ENCODE measurements at regions not wholly inside any gene's neighbourhood (a gene's known extent, or its start where the extent isn't known, plus 50 kb on each side); places are given as distances from the start of the nearest gene placed in this dataset.

DNA sequence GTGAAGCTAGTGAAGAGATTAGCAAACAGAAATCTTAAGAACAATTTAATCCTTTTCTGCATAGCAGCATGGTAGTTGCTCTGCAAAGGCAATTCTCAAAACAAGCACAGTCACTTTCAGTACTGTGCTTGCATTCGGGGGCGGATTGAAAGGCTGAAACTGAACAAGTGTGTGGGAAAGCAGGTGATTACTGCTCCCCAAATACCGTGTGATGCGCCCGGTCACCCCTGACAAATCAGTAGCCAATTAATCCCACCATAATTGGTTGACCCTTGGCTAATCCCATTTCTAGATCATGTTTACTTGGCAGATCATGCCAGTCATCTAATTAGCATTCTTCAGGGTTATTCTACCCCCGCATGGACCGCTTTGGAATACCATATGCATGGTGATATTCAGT lies 76.5 kb upstream of the ADRB1 start:
- peaks cover 4% of the 10 kb centered on the region for H3K36me3 Mint-ChIP-seq (ENCODE audit: low read depth)
- H3K27me3 Mint-ChIP-seq: peaks cover 14% of the 10 kb centered on the region
- H3K9me3 Mint-ChIP-seq: peaks cover 32% of the 10 kb centered on the region
- H3K27ac Mint-ChIP-seq: no peak overlapping the region
- no peak for DNase-seq
- H3K4me3 Mint-ChIP-seq: no peak overlapping the region
- no peak for ATAC-seq
- H3K4me1 Mint-ChIP-seq: peaks cover 2% of the 10 kb centered on the region

DNA sequence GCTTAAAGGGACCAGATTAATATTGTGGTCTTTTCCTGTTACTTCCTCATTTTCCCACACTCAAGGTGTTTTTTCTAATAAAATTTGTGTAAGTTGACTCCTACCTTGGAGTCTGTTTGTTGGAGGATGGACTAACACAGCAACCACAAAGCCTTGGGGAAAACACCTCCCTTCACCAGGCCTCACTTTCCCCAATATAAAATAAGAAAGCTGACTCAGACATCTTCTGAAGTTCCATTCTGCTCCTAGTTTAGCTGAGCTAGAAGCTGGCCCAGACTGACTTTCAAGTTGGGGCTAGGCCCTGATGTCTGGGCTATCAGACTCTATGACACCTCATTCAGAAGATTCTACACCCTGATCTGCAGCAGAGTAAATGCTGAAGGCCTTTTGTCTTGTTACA lies 73.0 kb upstream of the ADRB1 start:
- Mint-ChIP-seq H3K4me1 (no peaks in the 10 kb centered on the region), H3K27ac (no peak overlapping the region), H3K27me3 (peaks cover 15% of the 10 kb centered on the region), H3K9me3 (peaks cover 21% of the 10 kb centered on the region), H3K4me3 (no peak overlapping the region), H3K36me3 (ENCODE audit: low read depth) (peaks cover 2% of the 10 kb centered on the region)
- DNase-seq: no peak
- ATAC-seq: no peak

- Mint-ChIP-seq H3K9me3 (peaks cover 21% of the 10 kb centered on the region), H3K4me1 (no peaks in the 10 kb centered on the region), H3K27ac (no peak overlapping the region), H3K4me3 (no peak overlapping the region), H3K36me3 (ENCODE audit: low read depth) (peaks cover 2% of the 10 kb centered on the region), H3K27me3 (peaks cover 17% of the 10 kb centered on the region)
- DNase-seq: no peak
- no peak for ATAC-seq
Observed at GRCh38 chr10:113971349-113971973, 72.2 kb upstream of the ADRB1 start.

- no peak for DNase-seq
- Mint-ChIP-seq H3K4me1 (no peaks in the 10 kb centered on the region), H3K27ac (no peak overlapping the region), H3K27me3 (peaks cover 24% of the 10 kb centered on the region), H3K36me3 (ENCODE audit: low read depth) (no peaks in the 10 kb centered on the region), H3K9me3 (no peaks in the 10 kb centered on the region), H3K4me3 (no peak overlapping the region)
- no peak for ATAC-seq
Observed at GRCh38 chr10:113977174-113977573, 66.5 kb upstream of the ADRB1 start.

GRCh38 chr10:113978802-113979201 lies 64.9 kb upstream of the ADRB1 start:
- no peaks in the 10 kb centered on the region for H3K36me3 Mint-ChIP-seq (ENCODE audit: low read depth)
- H3K27ac Mint-ChIP-seq: no peak overlapping the region

DNA sequence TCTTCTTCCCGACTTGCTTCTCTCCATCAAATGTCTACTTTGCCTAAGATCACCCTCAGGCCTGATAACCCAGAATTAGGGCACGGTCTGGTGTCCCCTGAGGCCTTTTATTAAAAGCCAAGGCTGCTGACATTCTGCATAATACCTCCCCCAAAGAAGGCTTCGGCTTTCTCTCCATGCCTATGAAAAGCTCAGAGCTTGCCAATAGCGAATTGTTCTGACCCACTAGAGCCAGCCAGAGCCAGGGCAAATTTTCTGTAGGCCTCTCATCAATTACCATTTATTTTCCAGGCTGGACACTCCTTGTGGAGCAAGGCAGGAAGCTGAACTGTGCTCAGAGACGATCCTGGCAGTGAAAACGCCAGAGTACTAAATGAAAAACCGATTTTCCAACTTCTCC lies 64.3 kb upstream of the ADRB1 start:
- Mint-ChIP-seq H3K36me3 (ENCODE audit: low read depth) (no peaks in the 10 kb centered on the region), H3K27ac (no peak overlapping the region), H3K4me3 (no peak overlapping the region), H3K27me3 (peaks cover 26% of the 10 kb centered on the region), H3K9me3 (no peaks in the 10 kb centered on the region), H3K4me1 (peaks cover 7% of the 10 kb centered on the region)
- ATAC-seq: no peak
- DNase-seq: no peak

More at GRCh38 chr10:113978802-113979201, 64.9 kb upstream of the ADRB1 start:
- Mint-ChIP-seq H3K4me1 (peaks cover 5% of the 10 kb centered on the region), H3K4me3 (no peak overlapping the region), H3K9me3 (no peaks in the 10 kb centered on the region), H3K27me3 (peaks cover 21% of the 10 kb centered on the region)
- ATAC-seq (no peak), DNase-seq (no peak)

DNA sequence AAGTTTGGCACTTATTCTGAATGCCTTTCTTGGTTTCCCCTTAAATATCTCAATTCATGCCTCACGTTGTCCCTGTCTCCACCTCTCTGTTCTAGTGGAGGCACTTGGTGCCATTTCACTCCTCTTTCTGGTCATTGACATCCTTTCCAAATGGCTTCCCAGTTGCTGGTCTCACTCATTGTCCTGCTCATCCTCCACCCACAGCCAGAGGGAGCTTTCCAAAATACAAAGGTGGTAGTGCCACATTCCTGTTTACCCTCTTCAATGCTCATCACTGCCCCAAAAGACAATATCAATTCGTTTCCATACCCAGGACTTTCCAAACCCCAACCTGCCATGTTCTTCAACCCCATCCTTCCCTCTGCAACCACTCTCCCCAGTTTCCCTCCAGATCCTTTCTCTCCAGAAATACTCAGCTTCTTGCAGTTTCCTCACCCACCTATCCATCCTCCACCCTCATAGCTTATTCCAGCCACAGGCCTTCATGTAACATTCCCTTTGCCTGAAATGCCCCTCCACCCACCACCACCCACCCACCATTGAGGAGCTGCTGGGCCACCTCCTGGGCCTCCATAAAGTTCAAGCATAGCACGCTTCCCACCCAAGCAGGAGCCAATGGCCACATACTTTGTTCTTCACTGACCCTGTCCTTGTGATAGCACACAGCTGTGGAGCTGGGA lies 63.1 kb upstream of the ADRB1 start:
- Mint-ChIP-seq H3K27me3 (peaks cover 30% of the 10 kb centered on the region), H3K9me3 (no peaks in the 10 kb centered on the region), H3K27ac (no peak overlapping the region)

GRCh38 chr10:113982296-113982695 lies 61.4 kb upstream of the ADRB1 start:
- H3K27ac Mint-ChIP-seq: no peak overlapping the region
- no peak for DNase-seq
- H3K27me3 Mint-ChIP-seq: peaks cover 31% of the 10 kb centered on the region
- H3K4me3 Mint-ChIP-seq: no peak overlapping the region
- peaks cover 7% of the 10 kb centered on the region for H3K4me1 Mint-ChIP-seq
- no peaks in the 10 kb centered on the region for H3K36me3 Mint-ChIP-seq (ENCODE audit: low read depth)
- H3K9me3 Mint-ChIP-seq: peaks cover 11% of the 10 kb centered on the region
- no peak for ATAC-seq

More for the DNA sequence above, 63.1 kb upstream of the ADRB1 start:
- DNase-seq (no peak), ATAC-seq (no peak)
- no peaks in the 10 kb centered on the region for H3K36me3 Mint-ChIP-seq (ENCODE audit: low read depth)
- H3K4me1 Mint-ChIP-seq: peaks cover 7% of the 10 kb centered on the region
- H3K4me3 Mint-ChIP-seq: no peak overlapping the region

- no peak for DNase-seq
- no peak for ATAC-seq
- Mint-ChIP-seq H3K27me3 (peaks cover 32% of the 10 kb centered on the region), H3K27ac (no peak overlapping the region), H3K9me3 (peaks cover 16% of the 10 kb centered on the region), H3K36me3 (ENCODE audit: low read depth) (no peaks in the 10 kb centered on the region), H3K4me1 (peaks cover 7% of the 10 kb centered on the region), H3K4me3 (no peak overlapping the region)
Observed at GRCh38 chr10:113982769-113983168, 60.9 kb upstream of the ADRB1 start.

DNA sequence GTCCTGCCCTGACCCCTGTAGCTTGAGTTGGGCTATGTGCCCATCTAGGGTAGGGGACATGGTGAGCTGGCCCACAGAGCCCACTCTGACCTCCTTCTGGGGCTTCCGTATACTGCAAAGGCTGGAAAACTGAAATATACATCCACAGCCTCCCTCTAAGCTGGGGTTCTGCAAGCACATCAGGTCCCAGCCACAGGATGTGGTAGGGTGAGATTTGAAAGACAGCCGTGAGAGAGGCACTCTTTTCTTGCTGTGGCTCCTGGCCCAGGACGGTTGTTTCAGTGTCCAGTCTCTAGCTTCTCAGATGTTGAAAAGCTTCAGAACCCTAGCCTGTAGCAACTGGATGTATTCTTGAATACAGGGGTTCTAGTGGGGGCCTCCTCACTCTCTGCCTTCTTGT lies 60.1 kb upstream of the ADRB1 start:
- H3K9me3 Mint-ChIP-seq: peaks cover 23% of the 10 kb centered on the region
- peaks cover 7% of the 10 kb centered on the region for H3K4me1 Mint-ChIP-seq
- no peak for ATAC-seq
- no peak overlapping the region for H3K4me3 Mint-ChIP-seq
- DNase-seq: no peak
- H3K36me3 Mint-ChIP-seq (ENCODE audit: low read depth): no peaks in the 10 kb centered on the region
- H3K27me3 Mint-ChIP-seq: peaks cover 39% of the 10 kb centered on the region
- no peak overlapping the region for H3K27ac Mint-ChIP-seq

DNA sequence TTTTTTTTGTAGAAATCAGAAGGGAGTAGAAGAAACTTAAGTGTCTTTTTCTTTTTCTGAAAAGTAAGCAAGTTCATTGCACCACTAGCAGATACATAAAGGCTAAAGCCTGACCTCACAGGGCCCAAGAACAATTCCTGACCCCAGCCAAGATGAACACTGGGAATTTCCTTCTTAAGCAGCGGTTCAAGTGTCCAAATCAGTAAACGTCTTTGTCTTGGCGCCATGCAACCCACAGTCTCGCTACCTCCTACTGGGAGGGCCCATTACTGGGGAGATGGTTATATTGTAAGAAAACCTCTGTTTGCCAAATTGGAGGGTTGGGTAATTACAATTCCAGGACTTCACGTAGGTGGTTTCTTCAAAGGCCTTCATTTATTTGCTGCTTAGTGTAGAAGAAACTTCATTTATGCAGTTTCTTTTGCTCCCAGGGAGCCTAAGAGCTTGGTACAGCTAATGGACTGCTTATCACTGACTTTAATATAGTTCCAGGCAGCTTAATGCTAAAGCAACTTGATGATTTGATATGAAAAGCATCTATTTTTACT lies 58.3 kb upstream of the ADRB1 start:
- ATAC-seq: no peak
- Mint-ChIP-seq H3K4me3 (no peak overlapping the region), H3K27ac (no peak overlapping the region), H3K36me3 (ENCODE audit: low read depth) (no peaks in the 10 kb centered on the region), H3K27me3 (peaks cover 49% of the 10 kb centered on the region), H3K4me1 (peaks cover 7% of the 10 kb centered on the region), H3K9me3 (peaks cover 23% of the 10 kb centered on the region)
- DNase-seq: no peak

GRCh38 chr10:113986316-113986715 lies 57.4 kb upstream of the ADRB1 start:
- H3K27me3 Mint-ChIP-seq: peaks cover 49% of the 10 kb centered on the region
- peaks cover 11% of the 10 kb centered on the region for H3K4me1 Mint-ChIP-seq
- no peak overlapping the region for H3K27ac Mint-ChIP-seq
- no peak overlapping the region for H3K4me3 Mint-ChIP-seq
- no peaks in the 10 kb centered on the region for H3K36me3 Mint-ChIP-seq (ENCODE audit: low read depth)
- ATAC-seq (no peak), DNase-seq (no peak)
- H3K9me3 Mint-ChIP-seq: peaks cover 23% of the 10 kb centered on the region

DNA sequence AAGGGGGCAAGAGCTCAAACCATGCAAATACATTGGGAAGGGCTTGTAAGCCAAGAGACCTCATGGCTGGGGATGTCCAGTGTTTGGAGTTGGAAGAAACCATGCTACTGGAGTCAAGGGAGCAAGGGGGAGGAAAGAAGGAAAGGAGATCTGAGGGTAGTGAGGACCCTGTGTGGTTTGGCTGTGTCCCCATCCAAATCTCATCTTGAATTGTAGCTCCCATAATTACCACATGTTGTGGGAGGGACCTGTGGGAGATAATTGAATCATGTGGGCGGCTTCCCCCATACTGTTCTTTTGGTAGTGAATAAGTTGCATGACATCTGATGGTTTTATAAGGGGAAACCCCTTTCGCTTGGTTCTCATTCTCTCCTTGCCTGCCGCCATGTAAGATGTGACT lies 56.5 kb upstream of the ADRB1 start:
- Mint-ChIP-seq H3K4me3 (no peak overlapping the region), H3K27me3 (peaks cover 56% of the 10 kb centered on the region), H3K4me1 (peaks cover 11% of the 10 kb centered on the region), H3K36me3 (ENCODE audit: low read depth) (no peaks in the 10 kb centered on the region), H3K9me3 (peaks cover 23% of the 10 kb centered on the region), H3K27ac (no peak overlapping the region)
- ATAC-seq (no peak), DNase-seq (no peak)

DNA sequence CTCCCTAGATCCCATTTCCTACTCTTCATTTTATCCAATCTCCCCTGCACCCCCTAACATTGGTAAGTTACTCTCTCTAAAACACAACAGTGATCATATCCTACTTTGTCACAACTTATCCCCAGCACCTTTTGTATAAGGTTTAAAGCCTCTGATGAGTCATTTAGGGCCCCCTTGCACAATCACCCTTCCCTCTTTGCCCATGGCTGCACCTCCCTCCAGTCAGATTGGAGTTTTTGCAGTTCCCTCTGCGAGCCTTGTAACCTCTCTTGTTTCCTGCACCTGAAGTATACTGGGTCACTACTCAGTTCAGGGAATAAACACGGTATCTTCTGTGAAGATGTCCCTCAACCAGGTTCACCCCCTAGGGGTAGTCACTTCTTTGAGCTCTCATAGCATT lies 55.9 kb upstream of the ADRB1 start:
- H3K27me3 Mint-ChIP-seq: peaks cover 60% of the 10 kb centered on the region
- H3K36me3 Mint-ChIP-seq (ENCODE audit: low read depth): no peaks in the 10 kb centered on the region
- H3K4me1 Mint-ChIP-seq: peaks cover 11% of the 10 kb centered on the region
- H3K9me3 Mint-ChIP-seq: peaks cover 23% of the 10 kb centered on the region
- DNase-seq: no peak
- no peak overlapping the region for H3K4me3 Mint-ChIP-seq
- H3K27ac Mint-ChIP-seq: no peak overlapping the region
- no peak for ATAC-seq

- H3K4me3 Mint-ChIP-seq: no peak overlapping the region
- H3K9me3 Mint-ChIP-seq: peaks cover 23% of the 10 kb centered on the region
- H3K4me1 Mint-ChIP-seq: peaks cover 8% of the 10 kb centered on the region
- ATAC-seq (no peak), DNase-seq (no peak)
- no peaks in the 10 kb centered on the region for H3K36me3 Mint-ChIP-seq (ENCODE audit: low read depth)
- peaks cover 66% of the 10 kb centered on the region for H3K27me3 Mint-ChIP-seq
- H3K27ac Mint-ChIP-seq: no peak overlapping the region
Observed at GRCh38 chr10:113988535-113988934, 55.1 kb upstream of the ADRB1 start.

All from activated naive CD8-positive, alpha-beta T cell treated with anti-CD3 and anti-CD28 coated beads, Interleukin-2, amount 50 U/mL, for 24 hours (primary cell).